GM23248 (cell line): ENCODE measurements at regions not wholly inside any gene's neighbourhood (a gene's known extent, or its start where the extent isn't known, plus 50 kb on each side); places are given as distances from the start of the nearest gene placed in this dataset.

Source experiments
- EZH2 ChIP-seq: fragments of 200-600 bp; sonication (generic); IDR thresholded peaks from 2 replicates; pipeline ENCODE4 v1.6.1; 2018; ENCODE audit warnings: antibody characterized with exemption, mild to moderate bottlenecking; ENCODE audit not compliant: insufficient read depth, poor library complexity, severe bottlenecking
- EZH2phosphoT487 ChIP-seq: fragments of 200-600 bp; sonication (generic); IDR thresholded peaks from 2 replicates; pipeline ENCODE4 v1.6.1; 2018; ENCODE audit warnings: antibody characterized with exemption, moderate library complexity, mild to moderate bottlenecking, low read depth; ENCODE audit not compliant: insufficient read depth

GRCh38 chr1:183735069-183735860 is 69.7 kb upstream of the RGL1 start:
- TF ChIP-seq EZH2phosphoT487 (no peak), EZH2 (no peak)
